GM19467 (cell line): ENCODE measurements at regions not wholly inside any gene's neighbourhood (a gene's known extent, or its start where the extent isn't known, plus 50 kb on each side); places are given as distances from the start of the nearest gene placed in this dataset.

Experiments
- ATAC-seq: cut with Tn5 transposase; IDR thresholded peaks from one replicate; pipeline ENCODE4 v1.9.1; 2021; ENCODE audit warnings: mild to moderate bottlenecking, moderate library complexity; ENCODE audit not compliant: unreplicated experiment

DNA sequence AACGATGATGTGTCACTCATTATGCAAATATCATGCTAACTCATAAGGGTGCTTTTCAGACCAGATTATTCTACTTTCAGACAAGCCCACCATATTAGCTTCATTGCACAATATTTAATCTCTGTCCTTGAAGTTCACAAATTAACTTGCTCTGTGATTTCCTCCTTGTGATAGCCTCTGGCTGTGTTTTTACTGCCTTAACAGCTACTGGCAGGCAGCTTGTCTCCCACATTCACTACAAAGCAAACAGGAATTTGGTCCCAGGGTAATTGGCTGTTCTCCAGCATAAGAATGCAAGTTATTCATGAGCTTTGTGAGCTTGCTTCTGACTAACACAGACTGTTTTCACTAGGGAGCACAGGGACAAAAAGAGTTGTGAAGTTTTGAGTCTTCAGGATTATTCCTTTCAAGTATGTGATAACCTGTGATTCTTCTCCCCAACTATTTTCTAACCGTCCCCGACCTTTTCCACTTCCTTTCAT, 87.9 kb upstream of the HMCN1 start:
- ATAC-seq: no peak

DNA sequence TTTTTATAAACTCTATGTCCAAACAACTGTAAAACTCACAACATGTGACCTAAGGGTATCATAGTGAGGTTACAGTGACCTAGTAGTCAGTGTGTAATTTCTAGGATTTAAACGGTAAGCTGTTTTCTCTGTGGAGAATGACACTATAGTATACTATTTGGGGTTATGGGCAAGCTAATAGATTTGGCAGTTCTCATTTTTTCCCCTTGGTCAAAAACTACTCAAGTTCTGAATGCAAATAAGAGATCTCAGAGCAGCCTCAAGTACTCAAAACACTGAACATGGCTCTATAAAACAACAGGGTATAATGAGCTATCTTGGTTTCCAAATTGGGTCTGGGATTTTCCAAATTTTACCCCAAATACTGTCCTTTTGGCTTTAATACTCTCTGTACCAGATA, 88.5 kb upstream of the HMCN1 start:
- peak; percentile 54 for ATAC-seq

DNA sequence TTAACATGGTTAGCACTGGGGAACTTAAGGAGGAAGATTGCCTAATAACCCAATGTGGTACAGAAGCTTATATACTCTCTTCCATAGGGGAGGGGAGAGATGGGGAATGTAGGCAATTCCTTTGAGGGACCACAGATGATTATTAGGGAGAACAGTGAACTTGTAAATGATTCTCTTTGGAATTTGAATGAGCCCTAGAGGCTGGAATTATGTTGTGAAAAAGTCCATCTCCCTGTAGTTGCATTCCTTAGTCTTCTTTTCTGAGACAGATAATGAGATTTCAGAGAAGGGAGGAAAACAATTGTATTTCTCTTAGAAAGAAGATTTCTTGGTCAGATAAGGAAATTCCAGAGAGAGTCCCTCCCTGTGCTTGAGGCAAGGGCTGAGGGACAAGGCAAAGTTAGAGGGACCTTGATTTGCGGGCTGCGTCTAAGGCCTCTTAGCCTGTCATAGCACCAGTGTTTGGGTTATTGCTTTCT, 89.0 kb upstream of the HMCN1 start:
- no peak for ATAC-seq

DNA sequence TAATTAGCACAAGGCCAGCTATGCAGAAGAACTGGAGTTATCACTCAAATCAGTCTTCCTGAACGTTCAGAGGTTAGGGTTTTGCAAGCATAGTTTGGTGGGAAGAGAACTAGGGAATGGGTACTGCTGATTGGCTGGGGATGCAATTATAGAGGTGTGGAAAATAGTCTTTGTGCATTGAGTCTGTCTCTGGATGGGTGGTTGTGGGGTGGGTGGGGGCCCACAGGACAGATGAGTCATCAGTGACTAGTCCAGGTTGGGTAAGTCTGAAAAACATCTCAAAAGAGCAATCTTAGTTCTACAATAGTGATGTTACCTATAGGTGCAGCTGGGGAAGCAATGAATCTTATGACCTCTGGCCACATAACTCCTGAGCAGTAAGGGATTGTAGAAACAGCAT, 89.7 kb upstream of the HMCN1 start:
- ATAC-seq: no peak

GRCh38 chr1:185636848-185637247, 97.3 kb upstream of the HMCN1 start:
- ATAC-seq: peak; percentile 99

GRCh38 chr1:185634704-185635103, 99.5 kb upstream of the HMCN1 start:
- ATAC-seq: no peak

DNA sequence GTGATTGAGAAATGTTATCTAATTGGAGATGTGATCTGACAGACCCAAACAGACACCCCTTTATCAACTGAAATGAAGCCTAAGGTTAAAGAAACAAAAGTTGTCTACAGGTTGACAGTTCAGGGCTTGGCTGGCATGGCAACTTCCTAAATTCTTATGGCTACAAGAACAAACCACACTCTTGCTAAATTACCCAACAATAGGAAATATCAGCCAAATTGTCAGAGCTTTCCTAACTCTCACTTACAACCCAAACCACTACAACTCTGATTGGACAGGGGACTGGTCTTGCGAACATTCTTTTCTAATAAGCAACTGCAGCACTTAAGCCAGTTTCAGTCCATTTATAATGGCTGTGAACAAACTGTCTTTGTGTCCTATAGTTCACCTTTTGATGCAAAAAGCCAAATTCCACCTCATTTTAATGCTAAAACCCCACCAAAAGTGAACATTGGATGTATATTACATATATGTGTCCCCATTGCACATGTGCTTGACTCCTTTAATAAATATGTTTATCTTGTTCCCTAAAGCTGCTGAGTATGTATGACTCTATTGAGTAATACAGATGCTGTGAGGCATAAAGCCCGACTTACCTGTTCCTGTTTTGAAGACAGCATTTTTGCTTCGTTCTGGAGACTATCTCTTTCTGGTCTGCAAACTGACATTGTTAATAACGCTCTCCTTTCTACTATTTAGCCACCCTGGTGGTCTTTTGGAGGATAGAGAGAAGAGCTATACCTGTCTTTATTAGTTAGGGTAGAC, 101.3 kb upstream of the HMCN1 start:
- no peak for ATAC-seq

GRCh38 chr1:185631843-185632242, 102.3 kb upstream of the HMCN1 start:
- ATAC-seq: no peak

DNA sequence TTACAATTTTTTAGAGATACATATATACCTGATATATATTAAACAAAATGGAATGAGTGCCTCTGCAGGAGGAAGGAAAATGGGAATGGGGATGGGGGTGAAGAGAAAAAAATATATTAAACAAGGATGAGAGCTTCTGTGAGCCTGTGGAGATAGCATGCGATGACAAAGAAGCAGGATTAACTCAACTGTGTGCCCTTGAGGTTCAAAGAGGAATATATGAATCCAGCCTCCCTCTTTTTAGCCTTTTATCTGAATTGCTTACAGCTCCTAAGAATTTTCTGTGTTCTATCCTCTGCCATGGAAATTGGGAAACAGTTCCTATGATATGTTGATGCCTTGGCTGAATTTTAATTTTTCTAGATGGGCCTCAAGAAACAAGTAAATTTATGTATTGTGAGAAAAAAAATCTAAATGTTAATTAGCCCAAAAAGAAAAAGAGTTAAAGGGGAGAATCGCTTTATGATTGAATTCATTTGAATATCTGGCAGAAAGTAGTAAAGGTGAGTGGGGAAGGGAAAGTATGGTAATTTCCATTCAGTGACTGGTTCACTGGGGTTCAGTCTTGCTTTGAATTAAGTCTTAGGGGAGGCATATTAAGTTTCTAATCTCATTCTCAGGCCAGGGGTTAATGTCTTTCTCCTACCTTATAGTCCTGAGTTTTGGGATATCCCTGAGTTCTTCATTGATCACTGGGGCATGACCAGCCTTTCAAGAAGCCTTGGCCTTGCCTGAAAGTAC, 106.3 kb upstream of the HMCN1 start:
- no peak for ATAC-seq

GRCh38 chr1:185627171-185627570, 107.0 kb upstream of the HMCN1 start:
- no peak for ATAC-seq

GRCh38 chr1:185626344-185626743, 107.8 kb upstream of the HMCN1 start:
- ATAC-seq: no peak

- no peak for ATAC-seq
Measured at GRCh38 chr1:185610954-185611353, 123.2 kb upstream of the HMCN1 start.

GRCh38 chr1:185608177-185608576, 126.0 kb upstream of the HMCN1 start:
- peak; percentile 78 for ATAC-seq

- peak; percentile 58 for ATAC-seq
Measured at GRCh38 chr1:185603158-185603557, 131.0 kb upstream of the HMCN1 start.

DNA sequence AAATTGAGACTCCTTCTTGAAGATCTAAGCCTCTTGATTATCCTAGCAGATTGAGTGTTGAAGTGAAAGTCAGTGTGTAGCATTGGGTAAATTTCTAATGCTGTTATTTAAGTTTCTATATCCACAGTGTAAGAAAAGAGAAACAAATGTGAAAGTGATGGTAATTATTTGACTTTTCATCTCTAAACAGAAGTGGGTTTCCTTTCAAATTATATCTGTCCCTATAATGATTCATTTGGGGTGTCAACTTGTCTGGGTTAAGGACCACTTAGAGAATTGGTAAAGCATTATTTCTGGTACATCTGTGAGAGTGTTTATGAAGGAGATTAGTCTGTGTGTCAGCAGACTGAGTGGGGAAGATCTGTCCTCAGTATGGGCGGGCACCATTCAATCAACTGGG, 133.0 kb upstream of the HMCN1 start:
- peak; percentile 48 for ATAC-seq

GRCh38 chr1:185600641-185601040, 133.6 kb upstream of the HMCN1 start:
- no peak for ATAC-seq

GRCh38 chr1:185598332-185598731, 135.9 kb upstream of the HMCN1 start:
- no peak for ATAC-seq

DNA sequence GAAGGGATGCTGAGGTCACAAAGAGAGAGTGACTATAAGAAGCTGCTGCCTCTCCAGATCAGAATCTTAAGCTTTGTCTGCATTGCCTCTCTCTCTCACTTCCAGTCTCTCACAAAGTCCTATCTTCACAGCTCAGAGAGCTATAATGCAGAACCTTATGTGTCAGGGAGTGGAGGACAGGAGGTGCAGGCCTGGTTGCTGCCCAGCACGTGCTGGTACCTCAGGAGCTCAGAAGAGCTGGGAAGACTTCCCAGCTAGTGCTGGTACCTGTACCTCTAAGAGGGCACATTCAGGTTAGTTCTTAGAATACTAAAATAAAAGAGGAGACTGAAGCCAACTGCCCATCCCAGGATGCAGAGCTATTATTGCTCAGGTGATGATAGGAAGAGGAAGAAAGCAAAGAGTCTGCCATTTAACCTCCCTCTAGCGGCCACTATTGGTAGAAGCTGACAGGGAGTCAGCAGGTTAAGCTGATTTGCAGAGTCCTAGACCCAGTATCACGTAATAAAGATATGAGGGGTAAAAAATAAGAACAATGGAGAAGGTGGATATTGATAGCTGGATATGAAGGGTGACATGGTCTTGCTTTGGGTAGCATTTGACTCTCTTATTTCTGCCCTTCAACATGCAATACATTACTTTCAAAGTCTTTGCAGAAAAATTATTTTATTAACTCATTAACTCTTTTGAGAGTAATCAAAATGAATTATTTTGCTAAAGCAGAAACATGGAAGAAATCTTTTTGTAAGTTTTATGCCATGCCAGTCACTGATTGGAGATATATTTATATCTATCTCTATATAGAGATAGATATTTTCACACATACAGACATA, 138.1 kb upstream of the HMCN1 start:
- peak; percentile 76 for ATAC-seq

DNA sequence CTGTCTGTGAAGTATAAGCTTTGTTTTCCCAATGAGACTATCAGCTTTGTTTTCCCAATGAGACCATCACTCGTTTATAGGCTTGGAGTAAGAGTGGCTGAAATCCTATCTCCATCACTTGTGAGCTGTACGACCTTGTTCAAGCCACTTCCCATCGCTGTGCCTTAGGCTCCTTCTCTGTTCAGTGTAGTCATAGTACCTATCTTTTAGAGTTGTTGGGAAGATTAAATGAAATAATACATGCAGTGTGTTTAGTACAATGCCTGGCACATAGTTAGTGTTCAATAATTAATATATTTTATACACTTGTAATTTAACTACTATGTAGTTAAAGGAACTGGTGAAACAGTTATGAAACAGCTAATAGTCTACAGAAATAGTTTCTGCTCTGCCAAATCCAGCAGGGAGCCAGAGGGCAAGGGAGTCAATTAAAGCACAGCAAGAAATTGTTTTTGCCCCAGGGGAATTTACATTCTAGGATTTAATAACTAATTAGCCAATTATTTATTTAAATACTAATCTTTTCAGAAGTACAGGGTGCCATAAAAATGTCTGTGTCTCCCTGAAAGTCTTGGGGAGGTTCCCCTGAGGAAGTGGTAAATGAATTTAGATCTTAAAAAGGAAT, 139.3 kb upstream of the HMCN1 start:
- no peak for ATAC-seq

DNA sequence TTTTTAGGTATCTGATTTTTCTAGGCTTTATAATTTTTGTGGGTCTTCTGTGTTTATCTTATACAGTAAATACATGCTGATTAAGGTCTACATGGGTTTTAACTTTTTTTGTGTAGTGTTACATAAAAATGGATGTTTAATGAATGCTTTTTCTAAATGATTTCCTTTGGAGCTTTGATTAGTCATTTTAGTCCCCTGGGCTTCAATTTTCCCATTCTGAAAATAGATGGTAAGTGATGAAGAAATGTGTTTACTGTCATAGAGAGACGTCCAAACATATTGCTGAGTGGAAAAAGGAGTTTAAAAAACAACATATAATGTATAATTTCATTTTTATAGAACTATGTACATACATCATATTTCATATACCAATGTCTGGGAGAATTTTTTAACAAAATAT, 140.9 kb upstream of the HMCN1 start:
- ATAC-seq: no peak

GRCh38 chr1:185585770-185586169, 148.4 kb upstream of the HMCN1 start:
- no peak for ATAC-seq
